Loucy (cell line): ENCODE measurements at regions not wholly inside any gene's neighbourhood (a gene's known extent, or its start where the extent isn't known, plus 50 kb on each side); places are given as distances from the start of the nearest gene placed in this dataset.

ENCODE experiments used
- EZH2phosphoT487 ChIP-seq: fragments of 200-600 bp; IDR thresholded peaks from 2 replicates; pipeline ENCODE4 v1.6.1; 2018; ENCODE audit warnings: antibody characterized with exemption, mild to moderate bottlenecking, moderate library complexity, borderline replicate concordance
- TF ChIP-seq, protein P1 (sequence below): fragments of 200-600 bp; sonication (generic); conservative IDR thresholded peaks from 2 replicates; pipeline ENCODE4 v1.5.1; 2014; ENCODE audit warnings: mild to moderate bottlenecking, antibody characterized with exemption, low read length

DNA sequence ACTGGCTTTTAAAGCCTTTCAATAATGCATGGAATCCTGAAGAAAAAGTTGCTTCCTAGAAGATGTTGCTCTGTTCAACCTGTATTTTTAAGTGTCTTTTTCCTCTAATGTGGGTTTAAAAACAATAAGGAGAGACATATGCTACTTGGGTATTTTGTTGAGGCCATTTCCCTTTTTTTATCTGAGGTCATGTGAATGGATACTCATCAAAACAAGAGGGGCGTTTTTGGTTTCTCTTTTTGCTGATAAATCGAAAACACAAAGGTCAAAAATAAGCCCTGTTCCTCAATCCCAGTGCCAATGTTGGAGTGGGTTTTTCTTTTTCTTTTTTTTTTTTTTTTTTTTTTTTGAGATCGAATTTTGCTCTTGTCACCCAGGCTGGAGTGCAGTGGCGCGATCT lies 468.0 kb upstream of the RBFOX1 start:
- TF ChIP-seq, protein P1, sequence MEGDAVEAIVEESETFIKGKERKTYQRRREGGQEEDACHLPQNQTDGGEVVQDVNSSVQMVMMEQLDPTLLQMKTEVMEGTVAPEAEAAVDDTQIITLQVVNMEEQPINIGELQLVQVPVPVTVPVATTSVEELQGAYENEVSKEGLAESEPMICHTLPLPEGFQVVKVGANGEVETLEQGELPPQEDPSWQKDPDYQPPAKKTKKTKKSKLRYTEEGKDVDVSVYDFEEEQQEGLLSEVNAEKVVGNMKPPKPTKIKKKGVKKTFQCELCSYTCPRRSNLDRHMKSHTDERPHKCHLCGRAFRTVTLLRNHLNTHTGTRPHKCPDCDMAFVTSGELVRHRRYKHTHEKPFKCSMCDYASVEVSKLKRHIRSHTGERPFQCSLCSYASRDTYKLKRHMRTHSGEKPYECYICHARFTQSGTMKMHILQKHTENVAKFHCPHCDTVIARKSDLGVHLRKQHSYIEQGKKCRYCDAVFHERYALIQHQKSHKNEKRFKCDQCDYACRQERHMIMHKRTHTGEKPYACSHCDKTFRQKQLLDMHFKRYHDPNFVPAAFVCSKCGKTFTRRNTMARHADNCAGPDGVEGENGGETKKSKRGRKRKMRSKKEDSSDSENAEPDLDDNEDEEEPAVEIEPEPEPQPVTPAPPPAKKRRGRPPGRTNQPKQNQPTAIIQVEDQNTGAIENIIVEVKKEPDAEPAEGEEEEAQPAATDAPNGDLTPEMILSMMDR, result no peak
- no peak for TF ChIP-seq EZH2phosphoT487
